LNCAP (cell line): ENCODE measurements at regions not wholly inside any gene's neighbourhood (a gene's known extent, or its start where the extent isn't known, plus 50 kb on each side); places are given as distances from the start of the nearest gene placed in this dataset.
A peak's percentile ranks its signal among the peaks of the same experiment; 100 is the strongest.

ENCODE experiments used
- CTCF ChIP-seq: fragments of 450-650 bp; IDR thresholded peaks from 2 replicates; pipeline ENCODE4 v1.5.1; 2017; ENCODE audit warnings: mild to moderate bottlenecking

GRCh38 chr20:4597215-4597614 lies 89.0 kb upstream of the PRNP start:
- no peak for TF ChIP-seq CTCF

- no peak for TF ChIP-seq CTCF
These were observed 93.1 kb upstream of the PRNP start for GRCh38 chr20:4593149-4593525.

- TF ChIP-seq CTCF: peak; percentile 96
These were observed 93.7 kb upstream of the PRNP start for GRCh38 chr20:4592316-4593148.

- TF ChIP-seq CTCF: no peak
These were observed 94.3 kb upstream of the PRNP start for GRCh38 chr20:4591975-4592315.

- TF ChIP-seq CTCF: no peak
These were observed 100.5 kb upstream of the PRNP start for GRCh38 chr20:4585758-4586157.

- no peak for TF ChIP-seq CTCF
These were observed 101.0 kb upstream of the PRNP start for GRCh38 chr20:4585104-4585753.

GRCh38 chr20:4584510-4584909 lies 101.7 kb upstream of the PRNP start:
- no peak for TF ChIP-seq CTCF
